ENCODE measurements at regions not wholly inside any gene's neighbourhood (a gene's known extent, or its start where the extent isn't known, plus 50 kb on each side); places are given as distances from the start of the nearest gene placed in this dataset.

DNA sequence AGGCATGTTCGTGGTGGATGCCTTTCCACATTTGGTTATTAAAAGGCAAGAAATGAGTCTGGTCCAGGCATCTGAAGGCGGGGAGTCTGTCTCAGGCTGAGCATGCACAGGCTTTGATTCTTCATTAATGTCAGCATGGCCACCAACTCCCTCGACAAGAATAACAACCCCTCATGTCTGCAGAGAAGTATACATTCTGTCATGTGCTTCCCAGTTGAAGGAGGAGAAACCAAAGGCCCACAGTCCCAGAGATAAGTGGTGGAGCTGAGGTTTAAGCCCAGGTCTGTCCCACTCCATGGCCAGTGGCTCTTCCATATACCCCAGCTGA lies 61.6 kb upstream of the LAPTM5 start:
- no peak for DNase-seq

DNA sequence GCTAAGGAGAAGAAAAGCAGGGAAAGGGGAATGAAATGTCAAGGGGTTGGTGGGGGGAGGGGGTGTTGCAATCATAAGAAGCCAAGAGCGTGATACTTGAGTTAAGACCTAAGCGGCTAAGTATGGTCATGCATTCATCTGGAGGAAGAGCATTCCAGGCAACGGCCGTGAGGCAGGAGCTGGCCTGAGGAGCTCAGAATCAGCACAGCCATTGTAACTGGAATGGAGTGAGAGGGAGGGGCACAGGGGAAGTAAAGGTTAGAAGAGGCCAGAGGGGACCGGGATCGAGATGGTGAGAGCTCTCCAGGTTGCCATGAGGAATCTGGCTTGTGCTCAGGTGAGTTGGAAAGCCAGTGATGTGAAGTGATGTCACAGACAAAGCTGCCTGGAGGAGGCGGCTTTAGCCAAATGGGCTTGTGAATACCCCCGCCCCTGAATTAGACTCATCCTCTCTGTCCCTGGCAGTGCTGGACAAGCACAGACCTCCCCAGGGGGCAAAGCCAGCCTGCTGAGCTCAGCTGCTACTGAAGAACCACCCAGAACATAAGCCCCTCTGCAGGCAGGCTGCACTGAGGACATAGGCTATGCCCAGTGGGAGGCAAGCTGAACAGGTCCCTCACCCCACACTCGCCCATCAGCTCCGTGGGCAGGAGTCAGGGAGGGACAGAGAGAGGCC lies 61.1 kb upstream of the LAPTM5 start:
- DNase-seq, result no peak

DNA sequence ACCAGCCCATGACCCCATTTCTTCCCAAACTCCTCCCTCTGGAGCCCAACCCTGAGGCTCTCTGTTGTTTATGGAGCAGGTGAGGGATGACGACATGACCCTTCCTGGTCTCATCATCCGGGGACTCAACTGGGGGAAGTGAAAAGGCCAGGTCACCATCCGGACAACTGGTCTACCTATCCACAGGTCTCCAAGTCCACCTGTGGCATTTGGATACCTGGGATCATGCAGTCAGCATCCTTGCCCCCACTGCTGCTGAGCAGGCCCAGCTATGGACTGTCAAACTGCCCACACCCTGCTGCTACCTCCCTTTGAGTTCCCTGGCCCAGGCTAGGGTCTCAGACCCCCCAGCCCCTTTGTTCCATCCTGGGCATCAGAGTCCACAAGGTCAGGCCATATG lies 60.0 kb upstream of the LAPTM5 start:
- DNase-seq, result no peak

DNA sequence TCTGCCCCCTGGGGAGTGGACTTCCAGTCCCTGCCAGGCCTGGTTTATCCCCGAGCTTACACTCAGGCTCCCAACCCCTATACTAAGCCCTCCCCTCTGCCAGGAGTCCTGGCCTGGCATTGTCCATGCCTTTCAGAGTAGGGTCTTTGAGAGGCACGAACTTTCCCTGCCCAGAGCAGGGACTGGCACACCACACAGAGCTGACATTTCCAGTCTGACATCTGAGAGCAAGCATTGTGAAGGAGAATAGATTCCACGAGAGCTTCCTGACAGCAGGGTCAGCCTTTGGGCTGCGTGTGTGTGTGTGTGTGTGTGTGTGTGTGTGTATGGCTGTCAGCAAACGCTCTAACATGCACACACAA lies 59.5 kb upstream of the LAPTM5 start:
- DNase-seq, result peak in 2 of 56 donors; percentile 46 to 49

DNA sequence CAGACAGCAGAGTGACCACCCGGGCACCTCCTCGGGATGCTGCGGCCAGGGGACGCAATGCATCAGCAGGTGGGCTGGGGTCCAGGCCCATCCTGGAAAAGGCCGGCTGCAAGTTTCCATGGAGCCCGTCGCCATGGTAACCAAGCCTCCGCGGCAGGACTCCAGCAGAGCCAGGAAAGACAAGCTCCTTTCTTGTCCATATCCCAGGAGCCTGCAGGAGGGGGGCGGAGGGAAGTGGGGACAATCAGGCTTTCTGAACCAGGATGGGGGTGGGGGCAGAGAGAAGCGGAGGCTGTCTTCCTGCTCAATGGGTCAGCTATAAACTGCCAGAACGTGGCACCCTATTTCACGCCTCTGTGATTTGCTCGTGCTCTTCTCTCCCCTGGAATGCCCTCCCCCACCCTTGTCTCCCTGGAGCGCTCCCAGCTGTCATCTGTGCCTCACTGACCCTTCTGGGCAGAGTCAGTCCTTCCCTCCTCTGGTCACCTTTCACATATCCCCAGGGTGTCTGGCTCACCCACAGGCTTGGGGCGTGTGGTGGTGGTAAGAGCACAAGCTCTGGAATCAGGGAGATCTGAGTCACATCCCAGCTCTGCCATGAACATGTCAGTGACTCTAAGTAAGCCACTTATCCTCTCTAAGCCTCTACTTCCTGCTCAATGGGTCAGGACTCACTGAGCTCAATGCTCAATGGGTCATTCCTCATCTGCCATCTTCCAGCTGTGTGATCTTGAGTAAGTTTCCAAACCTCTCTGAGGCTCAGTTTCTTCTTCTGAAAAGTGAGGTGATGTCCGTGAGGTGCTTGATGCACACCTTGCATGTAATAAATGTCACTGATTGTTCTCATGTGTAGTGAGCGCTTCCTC lies 58.9 kb upstream of the LAPTM5 start:
- DNase-seq, result peak in 55 of 56 donors; percentile 24 to 98 (median 88)

DNA sequence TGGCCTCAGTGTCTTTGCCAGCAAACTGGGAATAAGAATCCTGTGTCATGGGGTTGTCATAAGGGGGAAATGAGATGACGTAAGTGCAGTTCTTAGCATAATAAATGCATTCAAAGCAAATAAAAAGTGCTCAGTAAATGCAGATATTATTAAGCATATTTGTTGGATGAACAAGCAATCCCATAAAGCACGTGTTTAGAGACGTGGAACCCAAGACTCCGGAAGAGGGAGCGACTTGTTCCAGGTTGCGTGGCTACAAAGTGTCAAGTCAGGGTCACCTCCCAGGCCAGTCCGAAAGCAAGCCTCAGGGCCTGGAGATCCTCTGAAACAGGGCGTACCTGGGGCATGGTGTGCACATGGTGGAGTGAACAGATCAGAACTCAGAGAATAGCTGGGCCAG lies 58.0 kb upstream of the LAPTM5 start:
- no peak for DNase-seq

DNA sequence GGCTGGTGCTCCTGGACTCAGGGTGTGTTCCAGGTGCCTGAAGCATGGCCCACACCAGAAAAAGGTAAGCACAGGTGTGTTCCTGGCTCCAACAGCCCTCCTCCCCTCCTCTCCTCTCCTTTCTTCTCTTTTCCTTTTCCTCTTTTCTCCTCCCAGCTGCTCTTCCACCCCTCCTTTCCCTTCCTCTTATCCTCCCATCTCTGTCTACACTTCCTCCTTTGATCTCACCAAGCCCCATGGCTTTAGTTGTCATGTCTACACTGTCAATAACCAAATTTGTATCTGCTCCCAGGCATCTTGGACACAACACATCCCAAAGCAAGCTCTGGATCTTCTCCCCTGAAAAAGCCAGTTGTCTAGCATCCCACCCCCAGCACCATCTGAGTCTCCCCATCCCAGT lies 56.7 kb upstream of the LAPTM5 start:
- no peak for DNase-seq

DNA sequence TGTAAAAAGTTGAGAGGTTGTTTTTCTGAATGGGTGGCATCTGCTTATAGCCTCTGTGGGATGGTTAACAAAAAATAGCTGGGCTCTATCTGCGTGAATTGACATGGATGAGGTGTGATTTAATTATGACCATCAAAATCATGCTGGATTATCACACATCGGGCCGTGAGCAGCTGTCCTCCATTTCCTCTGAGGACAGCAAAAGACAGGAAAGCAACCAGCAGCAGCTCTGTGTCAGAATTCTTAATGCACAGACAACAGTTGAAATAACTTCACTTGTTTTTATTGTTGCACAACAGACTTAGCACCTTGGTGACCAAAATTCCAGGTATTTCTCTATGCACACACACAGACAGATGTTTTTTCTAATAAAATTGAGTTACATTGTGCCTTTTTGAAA lies 54.5 kb upstream of the LAPTM5 start:
- DNase-seq, result no peak

DNA sequence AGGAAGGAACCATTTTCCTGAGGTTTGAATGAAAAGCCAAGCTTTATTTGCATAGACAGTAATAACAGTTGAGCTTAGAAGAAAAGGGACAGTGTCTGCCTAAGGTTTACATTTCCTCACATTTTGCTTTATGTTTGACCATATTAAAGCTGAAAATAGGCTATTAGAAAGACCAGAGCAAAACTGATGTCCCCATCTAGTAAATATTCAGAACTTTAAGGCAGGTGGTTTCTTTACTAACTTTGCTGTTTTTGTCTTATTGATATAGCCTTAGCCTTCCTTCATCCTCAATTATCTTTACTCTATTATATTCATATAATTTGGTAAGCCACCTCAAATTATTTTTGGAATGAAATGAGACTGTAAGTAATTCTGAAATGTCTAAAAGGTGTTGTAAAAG lies 53.6 kb upstream of the LAPTM5 start:
- no peak for DNase-seq

DNA sequence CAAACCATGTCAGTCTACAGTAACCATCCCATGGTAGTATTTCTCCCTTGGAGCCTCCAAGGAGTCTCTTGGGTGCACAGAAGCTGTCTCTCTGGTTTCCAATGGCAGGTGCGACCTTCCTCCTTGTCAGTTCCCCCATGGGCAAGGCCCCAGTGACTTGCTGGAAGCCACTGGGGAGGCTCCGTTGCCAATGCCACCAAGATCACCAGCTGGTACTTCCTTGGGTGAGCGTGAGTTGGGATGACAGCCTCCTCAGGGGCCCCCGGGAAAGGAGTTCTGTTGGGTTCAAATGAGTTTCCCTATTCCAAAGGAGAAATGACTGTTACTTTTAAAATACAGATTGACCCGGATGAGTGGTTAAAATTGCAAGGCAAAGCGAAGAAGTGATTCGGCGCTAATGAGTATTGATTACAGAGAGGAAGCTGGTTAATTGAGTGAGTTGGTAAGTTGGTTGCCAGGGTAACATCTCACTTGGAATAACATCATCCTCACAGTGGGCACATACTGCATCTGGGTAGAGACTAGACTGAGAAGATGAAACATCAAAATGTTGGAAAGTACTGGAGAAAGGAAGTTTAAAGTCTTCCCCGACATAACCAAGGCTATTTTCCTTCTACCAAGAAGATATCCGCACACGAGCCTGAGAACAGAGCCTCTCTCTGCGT lies 53.0 kb upstream of the LAPTM5 start:
- DNase-seq, result peak in 1 of 56 donors; percentile 12

DNA sequence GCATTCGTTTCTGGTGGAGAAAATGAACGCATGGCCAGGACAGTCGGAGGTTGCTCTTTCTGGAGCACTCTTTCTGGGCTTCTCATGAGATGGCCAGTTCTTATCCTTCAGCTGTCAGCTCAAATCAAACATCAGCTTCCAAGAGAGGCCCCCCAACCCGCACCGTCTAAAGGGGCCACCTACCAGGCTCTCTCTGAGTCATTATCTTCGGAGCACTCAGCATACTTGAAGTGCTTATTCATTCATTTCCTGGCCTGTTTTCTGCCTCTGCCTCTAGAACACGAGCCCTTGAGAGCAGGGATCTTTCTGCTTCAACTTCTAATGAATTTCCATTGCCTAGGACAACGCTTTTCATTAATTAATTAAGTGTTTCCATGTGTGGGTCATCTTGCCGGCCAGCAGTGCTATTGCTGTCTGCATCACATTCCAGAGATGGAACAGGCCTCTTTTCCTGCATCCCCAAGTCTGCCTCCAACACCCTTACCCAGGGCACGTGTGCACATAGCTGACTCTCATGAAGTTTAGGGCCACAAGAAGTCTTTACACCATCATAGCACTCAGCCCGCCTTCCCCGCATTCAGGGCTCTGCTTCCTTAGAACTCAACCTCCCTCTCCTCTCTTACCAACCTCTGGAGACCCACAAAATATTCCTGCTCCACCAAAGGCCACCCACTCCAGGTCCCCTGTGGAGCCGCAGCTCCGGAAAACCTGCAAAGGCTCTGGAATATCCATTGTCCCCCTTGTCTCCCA lies 52.1 kb upstream of the LAPTM5 start:
- DNase-seq, result no peak

DNA sequence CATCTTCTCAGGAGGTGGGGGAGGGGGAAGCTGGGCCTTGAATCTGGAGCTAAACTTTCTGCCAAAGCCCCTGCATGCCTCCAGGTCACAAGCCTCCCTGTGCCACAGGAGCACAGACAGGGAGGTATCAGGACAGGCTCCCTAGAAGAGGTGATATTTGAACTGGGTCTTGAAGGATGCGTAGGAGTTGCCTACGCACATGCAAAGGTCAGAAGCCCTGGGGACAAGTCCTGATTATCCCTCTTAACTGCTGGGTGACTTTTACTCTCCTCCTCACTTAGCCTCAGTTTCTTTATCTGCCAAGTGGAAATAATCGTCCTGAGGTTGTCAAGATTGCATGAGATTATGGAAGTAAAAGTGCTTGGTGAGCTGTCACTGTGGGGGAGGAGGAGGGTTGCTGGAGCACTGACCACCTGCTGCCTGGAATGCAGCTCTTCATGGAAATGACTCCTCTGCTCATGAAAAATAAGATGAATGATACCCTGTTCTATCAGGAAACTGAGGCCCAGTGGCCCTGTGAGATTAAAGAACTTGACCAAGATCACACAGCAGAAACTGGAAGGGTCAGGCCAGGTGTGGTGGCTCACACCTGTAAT lies 50.6 kb upstream of the LAPTM5 start:
- no peak for DNase-seq

DNA sequence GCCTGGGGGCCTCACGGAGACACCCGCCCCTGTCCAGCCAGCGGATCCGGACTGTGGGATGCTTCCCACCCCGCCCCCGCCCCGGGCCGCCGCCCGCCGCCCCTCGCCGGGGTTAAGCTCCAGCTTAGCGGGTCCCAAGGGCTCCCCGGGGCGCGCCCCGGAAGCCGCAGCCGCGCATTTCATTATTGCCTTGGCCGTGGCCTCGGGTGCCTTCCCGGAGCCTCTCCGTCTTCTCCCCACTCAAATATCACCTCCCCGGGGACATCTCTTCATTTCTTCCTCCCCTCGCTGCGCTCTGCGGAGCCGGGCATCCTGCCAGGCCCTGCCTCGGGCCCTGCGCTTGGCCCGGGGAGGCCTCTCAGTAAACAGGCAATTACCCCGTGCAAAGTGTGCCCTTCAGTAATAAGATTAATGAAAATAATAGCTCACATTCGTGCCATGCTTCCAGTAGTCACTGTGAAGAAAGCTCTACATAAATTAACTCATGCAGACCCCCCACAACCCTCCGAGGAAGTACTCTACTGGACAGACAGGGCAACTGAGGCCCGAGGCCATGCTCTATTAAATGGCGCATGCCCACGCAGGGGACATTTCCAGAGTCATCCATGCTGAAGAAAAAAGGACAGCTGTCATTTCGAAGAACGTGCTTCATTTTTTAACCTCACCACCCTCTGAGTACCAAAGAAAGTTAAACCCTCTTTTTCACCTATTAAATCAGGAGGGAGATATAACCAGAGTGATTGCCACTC lies 49.9 kb upstream of the LAPTM5 start:
- DNase-seq, result peak in 1 of 56 donors; percentile 24
